ENCODE measurements at regions not wholly inside any gene's neighbourhood (a gene's known extent, or its start where the extent isn't known, plus 50 kb on each side); places are given as distances from the start of the nearest gene placed in this dataset.

DNA sequence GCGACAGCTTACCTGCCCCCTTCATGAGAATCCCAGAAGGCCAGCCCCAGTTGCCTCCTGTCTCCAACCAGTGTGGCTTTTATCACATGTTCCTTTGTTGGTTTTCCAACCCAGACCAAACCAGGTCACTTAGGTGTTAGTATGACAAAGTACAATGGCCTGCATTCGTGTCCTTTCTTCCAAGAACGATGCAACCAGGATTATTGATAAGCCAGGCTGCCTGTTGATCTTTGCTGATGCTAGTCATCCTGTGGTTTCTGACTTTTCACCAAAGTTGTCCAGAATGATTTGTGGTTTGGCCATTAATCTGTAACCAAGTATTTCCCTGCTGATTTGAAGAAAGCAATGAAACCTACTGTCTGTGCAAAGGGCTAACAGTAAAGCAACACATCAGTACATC is 191.4 kb downstream of the CYLD start:
- no peaks in the 10 kb centered on the region for H3K9me3 Mint-ChIP-seq (ENCODE audit: low read depth)
- H3K27ac Mint-ChIP-seq: no peak overlapping the region
- no peaks in the 10 kb centered on the region for H3K27me3 Mint-ChIP-seq
- no peak for ATAC-seq
- no peaks in the 10 kb centered on the region for H3K4me1 Mint-ChIP-seq
- H3K36me3 Mint-ChIP-seq: no peaks in the 10 kb centered on the region
- H3K4me3 Mint-ChIP-seq: no peak overlapping the region
- CTCF ChIA-PET: no interaction called here
- no peak for DNase-seq

DNA sequence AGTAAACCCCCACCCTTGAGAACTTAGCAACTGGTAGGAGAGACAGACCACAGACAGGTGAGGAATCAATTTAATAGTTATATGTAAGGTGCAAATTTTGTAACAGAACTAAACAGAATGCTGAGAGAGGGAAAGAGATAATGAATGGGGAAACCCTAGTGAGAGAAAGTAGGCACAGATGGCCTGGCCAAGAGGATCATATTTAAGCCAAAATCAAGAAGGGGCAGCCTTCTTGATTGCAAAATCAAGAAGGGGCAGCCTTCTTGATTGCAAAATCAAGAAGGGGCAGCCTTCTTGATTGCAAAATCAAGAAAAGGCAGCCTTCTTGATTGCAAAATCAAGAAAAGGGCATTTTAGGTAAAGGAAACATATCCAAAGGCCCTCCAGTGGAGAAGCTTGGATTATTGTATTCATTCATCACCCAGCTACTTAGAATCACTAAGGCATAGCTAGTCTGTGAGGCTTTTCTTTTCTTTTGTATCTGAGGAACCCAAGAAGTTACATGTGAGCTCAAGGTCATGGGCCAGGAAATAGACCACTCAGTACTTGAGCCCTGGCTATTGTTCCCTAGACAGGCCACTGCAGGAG is 190.6 kb downstream of the CYLD start:
- CTCF ChIA-PET: no interaction called here
- DNase-seq: no peak
- H3K4me1 Mint-ChIP-seq: no peaks in the 10 kb centered on the region
- ATAC-seq: no peak
- no peaks in the 10 kb centered on the region for H3K9me3 Mint-ChIP-seq (ENCODE audit: low read depth)
- no peaks in the 10 kb centered on the region for H3K36me3 Mint-ChIP-seq
- H3K27me3 Mint-ChIP-seq: no peaks in the 10 kb centered on the region
- no peak overlapping the region for H3K4me3 Mint-ChIP-seq
- no peak overlapping the region for H3K27ac Mint-ChIP-seq

DNA sequence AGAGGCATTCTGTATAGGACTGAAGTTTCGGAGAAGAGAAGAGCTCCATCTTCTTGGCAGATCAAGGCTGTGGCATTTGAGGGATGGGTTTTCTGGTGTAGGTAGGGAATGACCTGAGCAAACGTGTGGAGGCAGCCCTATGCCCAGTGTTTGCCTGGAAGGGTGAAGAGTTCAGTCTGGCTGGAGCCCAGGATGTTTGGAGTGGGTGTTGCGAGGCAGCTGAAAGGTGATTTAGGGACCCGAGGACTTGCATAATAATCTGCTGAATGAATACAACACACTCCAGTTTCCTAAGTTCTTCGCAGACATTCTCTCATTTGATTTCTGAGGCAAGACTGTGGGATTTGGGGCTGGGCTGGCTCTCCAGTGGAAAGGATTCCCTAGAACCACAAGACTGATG is 186.2 kb downstream of the CYLD start:
- H3K27me3 Mint-ChIP-seq: no peaks in the 10 kb centered on the region
- H3K27ac Mint-ChIP-seq: no peak overlapping the region
- no peaks in the 10 kb centered on the region for H3K4me1 Mint-ChIP-seq
- H3K9me3 Mint-ChIP-seq (ENCODE audit: low read depth): no peaks in the 10 kb centered on the region
- ATAC-seq: no peak
- no peak for DNase-seq
- CTCF ChIA-PET: no interaction called here
- H3K36me3 Mint-ChIP-seq: no peaks in the 10 kb centered on the region
- H3K4me3 Mint-ChIP-seq: no peak overlapping the region

DNA sequence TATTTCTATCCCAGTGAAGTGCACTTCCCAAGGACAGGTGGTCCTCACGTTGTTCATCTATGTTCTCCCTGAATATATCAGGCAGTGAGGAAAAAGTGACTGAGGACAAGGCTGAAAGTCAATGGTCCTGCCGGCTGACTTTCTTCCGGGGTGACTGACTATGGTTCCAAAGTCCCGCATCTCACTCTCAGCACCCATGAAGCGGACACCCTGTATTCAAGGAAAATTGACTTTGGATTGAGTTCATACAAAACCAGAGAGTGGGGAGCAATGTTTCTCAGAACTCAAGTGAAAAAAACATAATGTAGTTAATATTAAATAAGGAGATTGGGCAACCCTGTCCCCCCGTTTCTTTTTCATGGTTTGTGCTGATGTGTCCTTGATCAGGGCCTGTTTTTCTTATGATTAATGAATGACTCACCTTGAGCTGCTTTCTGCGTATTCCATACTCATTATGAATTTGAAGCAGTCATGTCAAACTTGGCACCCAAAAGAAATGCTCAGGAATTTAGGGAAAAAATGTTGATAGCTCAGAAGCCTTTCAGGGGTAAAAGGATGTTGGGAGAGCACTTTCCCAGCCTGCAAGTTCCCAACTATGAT is 184.0 kb downstream of the CYLD start:
- no peaks in the 10 kb centered on the region for H3K9me3 Mint-ChIP-seq (ENCODE audit: low read depth)
- no peaks in the 10 kb centered on the region for H3K27me3 Mint-ChIP-seq
- DNase-seq (no peak), ATAC-seq (no peak)
- H3K4me1 Mint-ChIP-seq: no peaks in the 10 kb centered on the region
- CTCF ChIA-PET: no interaction called here
- H3K36me3 Mint-ChIP-seq: no peaks in the 10 kb centered on the region
- no peak overlapping the region for H3K27ac Mint-ChIP-seq
- H3K4me3 Mint-ChIP-seq: no peak overlapping the region

DNA sequence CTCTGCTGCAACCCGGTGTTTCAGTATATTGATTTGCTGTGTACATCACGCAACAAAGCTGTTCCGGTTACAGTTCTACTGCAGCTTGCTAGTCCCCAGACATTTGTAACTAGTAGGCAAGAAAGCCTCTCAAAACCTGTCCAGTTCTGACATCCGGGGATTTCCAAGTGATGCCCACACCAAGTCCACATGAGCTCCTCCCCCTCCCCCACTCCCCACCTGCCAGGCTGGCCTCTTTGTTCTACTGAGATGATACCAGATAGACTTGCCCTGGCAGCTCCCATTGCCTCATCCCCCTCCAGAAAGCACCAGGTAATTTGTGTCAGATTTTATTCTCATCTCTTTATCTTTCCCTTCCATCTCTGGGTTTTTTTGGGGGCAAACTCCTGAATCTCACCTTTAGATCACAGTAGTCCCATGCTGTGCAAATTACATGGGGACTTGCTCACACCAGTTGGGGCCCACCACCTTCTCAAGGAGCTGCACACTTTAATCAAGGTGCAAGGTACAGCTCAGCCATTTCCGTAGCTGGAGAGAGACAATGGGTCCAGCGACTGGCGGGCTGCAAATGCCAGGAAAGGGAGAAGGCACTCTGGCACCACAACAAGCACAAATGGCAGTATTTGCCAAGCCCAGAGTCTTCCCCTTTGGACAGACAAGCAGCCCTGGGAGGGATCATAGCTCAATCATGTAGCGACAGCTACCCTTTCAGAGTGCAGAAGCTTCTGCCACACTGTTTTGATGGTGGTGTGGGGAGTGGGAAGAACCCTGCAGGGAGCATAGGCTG is 183.1 kb downstream of the CYLD start:
- CTCF ChIA-PET: no interaction called here

DNA sequence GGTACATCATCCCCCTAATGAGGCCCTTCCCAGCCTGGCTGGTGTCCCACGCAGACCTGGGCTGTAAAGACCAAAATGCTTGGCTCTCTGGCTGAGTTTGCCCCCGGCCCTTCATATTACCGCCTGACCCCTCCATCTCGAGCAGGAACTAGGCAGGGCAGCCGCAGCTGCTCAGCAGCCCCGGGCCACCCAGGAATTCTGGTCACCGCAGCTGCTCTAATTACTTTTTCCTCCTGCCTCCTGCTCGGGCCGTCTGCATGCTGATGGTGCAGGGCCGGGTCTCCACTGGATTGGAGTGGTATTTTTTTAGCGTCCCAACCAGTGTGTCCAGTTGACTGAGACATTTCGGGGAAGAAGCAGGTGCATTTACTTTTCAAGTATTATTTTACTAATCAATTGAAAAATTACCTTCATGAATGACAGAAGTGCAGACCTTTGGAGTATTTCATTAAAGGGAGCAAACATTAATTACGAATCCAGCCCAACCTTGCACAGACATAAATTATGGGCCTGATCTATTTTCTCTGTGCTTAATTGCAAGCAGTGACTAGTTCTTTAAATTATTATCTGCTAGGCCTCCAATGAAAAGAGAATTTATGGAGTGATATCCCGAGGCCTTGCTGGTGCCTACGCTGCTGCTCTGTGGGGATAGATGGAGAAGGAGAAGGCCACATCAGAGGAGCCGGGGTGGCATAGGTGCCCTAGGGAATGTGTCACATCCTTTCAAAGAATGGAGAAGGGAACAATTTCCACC is 176.2 kb downstream of the CYLD start:
- Mint-ChIP-seq H3K27ac (no peak overlapping the region), H3K4me3 (no peak overlapping the region), H3K36me3 (no peaks in the 10 kb centered on the region), H3K9me3 (ENCODE audit: low read depth) (no peaks in the 10 kb centered on the region), H3K27me3 (peaks cover 2% of the 10 kb centered on the region), H3K4me1 (no peaks in the 10 kb centered on the region)
- CTCF ChIA-PET: no interaction called here
- ATAC-seq: no peak
- no peak for DNase-seq

More for the DNA sequence above, 183.1 kb downstream of the CYLD start:
- DNase-seq (no peak), ATAC-seq (no peak)
- no peak overlapping the region for H3K4me3 Mint-ChIP-seq
- H3K27ac Mint-ChIP-seq: no peak overlapping the region
- H3K27me3 Mint-ChIP-seq: no peaks in the 10 kb centered on the region
- H3K9me3 Mint-ChIP-seq (ENCODE audit: low read depth): no peaks in the 10 kb centered on the region
- H3K36me3 Mint-ChIP-seq: no peaks in the 10 kb centered on the region
- no peaks in the 10 kb centered on the region for H3K4me1 Mint-ChIP-seq

DNA sequence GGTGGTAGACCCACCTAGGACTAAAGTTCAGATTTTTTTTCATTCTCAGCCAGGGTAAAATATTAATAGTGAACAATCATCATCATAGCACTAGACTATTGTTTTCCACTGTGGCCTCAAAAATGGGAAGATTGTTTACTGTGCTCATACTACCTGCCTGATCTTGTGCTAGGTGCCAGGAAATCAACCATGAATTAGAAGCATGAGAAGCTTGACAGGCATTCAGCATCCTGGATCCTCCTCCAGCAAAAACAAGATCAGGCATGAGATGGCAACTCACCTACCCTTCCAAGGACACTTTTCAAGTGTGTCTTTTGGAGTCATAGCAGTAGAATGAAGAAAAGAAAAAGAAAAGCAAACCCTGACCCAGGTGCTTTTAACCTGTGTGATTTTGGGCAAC is 174.2 kb downstream of the CYLD start:
- Mint-ChIP-seq H3K27me3 (peaks cover 9% of the 10 kb centered on the region), H3K4me3 (no peak overlapping the region), H3K4me1 (no peaks in the 10 kb centered on the region), H3K27ac (no peak overlapping the region), H3K9me3 (ENCODE audit: low read depth) (no peaks in the 10 kb centered on the region), H3K36me3 (no peaks in the 10 kb centered on the region)
- CTCF ChIA-PET: no interaction called here
- no peak for ATAC-seq
- DNase-seq: no peak

DNA sequence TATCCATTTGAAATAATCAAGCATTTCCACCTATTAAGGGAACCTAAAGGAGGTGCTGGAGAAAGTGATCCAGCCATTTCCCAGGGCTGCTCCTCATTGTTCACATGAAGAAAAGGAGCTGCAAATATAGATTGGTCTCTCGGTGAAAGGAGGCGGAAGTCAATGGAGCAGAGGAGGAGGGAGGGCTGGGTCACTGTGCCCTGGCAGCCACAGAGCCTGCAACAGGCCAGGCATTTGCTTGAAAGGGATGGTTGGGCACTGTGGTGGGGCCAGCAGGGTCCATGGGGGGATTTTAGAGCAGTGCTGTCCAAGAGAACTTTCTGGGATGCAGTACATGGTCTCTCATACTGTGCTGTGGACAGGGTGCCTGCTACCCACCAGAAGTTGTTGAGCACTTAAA is 173.2 kb downstream of the CYLD start:
- no peaks in the 10 kb centered on the region for H3K36me3 Mint-ChIP-seq
- H3K27me3 Mint-ChIP-seq: peaks cover 9% of the 10 kb centered on the region
- ATAC-seq: no peak
- DNase-seq: no peak
- no peaks in the 10 kb centered on the region for H3K4me1 Mint-ChIP-seq
- CTCF ChIA-PET: no interaction called here
- H3K9me3 Mint-ChIP-seq (ENCODE audit: low read depth): no peaks in the 10 kb centered on the region
- no peak overlapping the region for H3K27ac Mint-ChIP-seq
- H3K4me3 Mint-ChIP-seq: no peak overlapping the region

DNA sequence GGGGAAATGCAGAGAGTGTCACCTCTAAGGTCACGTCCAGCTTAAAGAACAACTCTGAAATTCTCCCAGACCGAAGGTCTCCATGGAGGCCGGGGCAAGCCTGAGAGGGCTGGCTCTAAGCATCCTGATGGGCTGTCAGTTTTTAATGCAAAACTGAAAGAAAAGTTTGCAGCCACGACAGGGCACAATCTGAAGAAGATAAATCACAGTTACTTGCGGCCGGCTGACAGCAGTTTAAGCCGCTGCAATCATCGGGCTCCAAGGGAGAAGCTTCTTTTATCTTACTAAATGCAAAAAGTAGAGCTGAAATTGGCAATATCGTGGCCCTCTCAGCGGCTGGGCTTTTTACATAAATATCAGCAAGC is 168.8 kb downstream of the CYLD start:
- Mint-ChIP-seq H3K27ac (no peak overlapping the region), H3K27me3 (peaks cover 9% of the 10 kb centered on the region), H3K36me3 (no peaks in the 10 kb centered on the region), H3K4me3 (no peak overlapping the region), H3K4me1 (no peaks in the 10 kb centered on the region), H3K9me3 (ENCODE audit: low read depth) (no peaks in the 10 kb centered on the region)
- CTCF ChIA-PET: no interaction called here
- no peak for DNase-seq
- no peak for ATAC-seq

DNA sequence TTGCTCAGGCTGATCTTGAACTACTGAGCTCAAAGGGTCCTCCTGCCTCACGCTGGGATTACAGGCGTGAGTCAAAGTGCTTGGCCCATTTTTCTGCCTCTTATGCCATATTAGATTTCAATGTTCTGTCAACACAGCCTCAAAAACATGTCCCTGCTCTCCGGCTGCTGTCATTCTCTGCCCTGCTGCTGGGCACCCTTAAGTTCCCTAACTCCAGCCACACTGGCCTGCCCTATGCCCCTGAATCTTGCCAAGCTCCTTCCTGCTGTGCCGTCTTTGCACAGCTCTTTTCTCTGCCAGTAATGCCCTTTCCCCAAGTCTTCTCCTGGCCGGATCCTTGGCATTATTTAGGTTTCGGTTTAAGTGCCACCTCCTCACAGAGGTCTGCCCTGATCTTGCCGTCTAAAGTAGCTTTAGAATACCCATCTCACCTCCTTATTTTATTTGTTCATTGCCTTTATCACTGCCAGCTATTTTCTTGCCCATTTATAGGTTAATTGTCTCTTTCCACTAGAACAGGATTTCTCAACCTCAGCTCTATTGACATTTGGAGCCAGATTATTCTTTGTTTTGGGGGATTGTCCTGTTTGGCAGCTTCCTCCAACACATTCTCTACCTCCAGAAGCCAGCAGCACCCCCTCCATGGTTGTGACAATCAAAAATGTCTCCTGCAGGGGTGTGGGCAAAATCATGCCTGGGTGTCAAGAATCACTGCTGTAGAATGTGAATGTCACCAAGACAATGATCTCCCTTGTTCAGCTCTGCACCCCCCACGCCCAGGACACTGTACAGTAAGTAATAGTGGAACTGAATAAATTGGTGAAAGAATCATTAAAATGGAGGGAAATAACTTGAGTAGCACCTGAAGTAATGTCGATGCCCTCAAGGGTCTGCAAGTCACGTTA is 168.2 kb downstream of the CYLD start:
- DNase-seq: no peak
- Mint-ChIP-seq H3K36me3 (no peaks in the 10 kb centered on the region), H3K27me3 (peaks cover 9% of the 10 kb centered on the region), H3K4me1 (no peaks in the 10 kb centered on the region), H3K27ac (no peak overlapping the region), H3K4me3 (no peak overlapping the region), H3K9me3 (ENCODE audit: low read depth) (no peaks in the 10 kb centered on the region)
- no peak for ATAC-seq
- CTCF ChIA-PET: no interaction called here

DNA sequence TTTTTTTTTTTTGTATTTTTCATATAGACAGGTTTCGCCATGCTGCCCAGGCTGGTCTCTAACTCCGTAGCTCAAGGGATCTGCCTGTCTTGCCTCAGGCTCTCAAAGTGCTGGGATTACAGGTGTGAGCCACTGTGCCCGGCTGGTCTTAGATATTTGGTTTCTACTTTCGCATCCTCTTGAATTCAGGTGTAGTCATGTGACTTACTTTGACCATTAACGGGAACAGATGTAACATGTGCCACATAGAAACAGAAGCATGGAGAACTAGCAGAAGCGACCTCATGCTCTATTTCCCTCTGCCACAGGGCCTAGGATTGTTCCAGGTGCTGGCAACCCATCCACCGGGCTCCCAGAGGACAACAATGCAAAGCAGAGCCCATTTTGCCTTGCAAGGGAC is 166.6 kb downstream of the CYLD start:
- CTCF ChIA-PET: no interaction called here
- Mint-ChIP-seq H3K4me1 (no peaks in the 10 kb centered on the region), H3K27me3 (peaks cover 9% of the 10 kb centered on the region), H3K36me3 (no peaks in the 10 kb centered on the region), H3K9me3 (ENCODE audit: low read depth) (no peaks in the 10 kb centered on the region), H3K4me3 (no peak overlapping the region), H3K27ac (no peak overlapping the region)
- no peak for DNase-seq
- ATAC-seq: no peak

DNA sequence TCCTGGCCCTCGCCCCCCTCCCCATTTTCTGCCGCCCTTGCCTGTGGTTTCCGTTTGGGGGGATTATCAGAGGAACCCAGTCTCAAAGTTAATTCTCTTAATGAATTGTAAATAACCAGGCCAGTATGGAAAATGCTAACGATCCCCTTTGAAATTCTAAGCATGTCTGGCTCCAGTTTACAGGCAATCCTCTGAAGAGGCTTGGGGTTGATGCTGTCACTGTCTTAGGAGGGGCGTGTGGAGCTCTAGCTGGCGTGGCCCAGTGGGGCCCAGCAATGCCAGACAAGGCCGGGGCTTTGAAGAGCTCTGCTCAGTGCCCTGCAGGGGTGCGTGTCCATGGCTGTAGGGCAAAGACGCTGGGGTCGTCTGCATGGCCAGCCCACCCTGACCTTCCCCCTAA is 164.6 kb downstream of the CYLD start:
- DNase-seq: no peak
- no peak for ATAC-seq
- H3K9me3 Mint-ChIP-seq (ENCODE audit: low read depth): no peaks in the 10 kb centered on the region
- no peaks in the 10 kb centered on the region for H3K36me3 Mint-ChIP-seq
- no peaks in the 10 kb centered on the region for H3K4me1 Mint-ChIP-seq
- no peak overlapping the region for H3K4me3 Mint-ChIP-seq
- H3K27me3 Mint-ChIP-seq: peaks cover 2% of the 10 kb centered on the region
- CTCF ChIA-PET: no interaction called here
- no peak overlapping the region for H3K27ac Mint-ChIP-seq

DNA sequence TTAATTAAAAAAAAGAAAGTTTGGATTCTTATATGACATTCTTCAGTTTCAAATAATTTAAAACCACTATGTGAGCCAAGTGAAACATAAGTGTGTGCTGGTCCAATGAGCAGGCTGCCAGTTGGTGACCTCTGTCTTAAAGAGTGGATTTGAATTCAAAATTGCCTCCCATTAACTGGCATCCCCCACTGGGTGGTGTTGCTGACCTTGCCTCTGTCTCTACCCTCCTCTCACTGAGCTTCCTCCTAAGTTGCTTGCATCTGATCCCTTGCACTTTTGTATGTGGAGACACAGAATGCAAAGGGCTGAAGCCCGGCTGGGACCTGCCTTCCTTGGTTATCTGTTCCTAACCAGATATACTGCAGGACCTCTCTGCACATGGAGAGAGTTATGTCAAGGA is 160.6 kb downstream of the CYLD start:
- CTCF ChIA-PET: no interaction called here
- no peaks in the 10 kb centered on the region for H3K36me3 Mint-ChIP-seq
- H3K4me3 Mint-ChIP-seq: no peak overlapping the region
- H3K9me3 Mint-ChIP-seq (ENCODE audit: low read depth): no peaks in the 10 kb centered on the region
- no peak for DNase-seq
- H3K27ac Mint-ChIP-seq: no peak overlapping the region
- H3K27me3 Mint-ChIP-seq: no peaks in the 10 kb centered on the region
- ATAC-seq: no peak
- H3K4me1 Mint-ChIP-seq: no peaks in the 10 kb centered on the region

Measured in activated CD8-positive, alpha-beta memory T cell treated with anti-CD3 and anti-CD28 coated beads, Interleukin-2, amount 10 ng/mL, durations not matched to agents 7 days and 5 days (primary cell).